Loucy (cell line): ENCODE measurements at regions not wholly inside any gene's neighbourhood (a gene's known extent, or its start where the extent isn't known, plus 50 kb on each side); places are given as distances from the start of the nearest gene placed in this dataset.

Source experiments
- H2AFZ ChIP-seq: fragments of 200-600 bp; sonication (generic); 2 replicates; pipeline ENCODE4 v1.6.0; 2016; ENCODE audit warnings: antibody characterized with exemption, mild to moderate bottlenecking, low read length, moderate library complexity
- H3F3A ChIP-seq: fragments of 200-600 bp; 2 replicates; pipeline ENCODE4 v1.6.0; 2016; ENCODE audit warnings: antibody characterized with exemption, low read depth, mild to moderate bottlenecking
- H3K27me3 ChIP-seq: fragments of 200-600 bp; sonication (generic); 2 replicates; pipeline ENCODE4 v1.6.1; 2014; ENCODE audit warnings: low read length, mild to moderate bottlenecking; ENCODE audit not compliant: insufficient read depth, poor library complexity, severe bottlenecking
- H3K36me3 ChIP-seq: fragments of 200-600 bp; sonication (generic); 2 replicates; pipeline ENCODE4 v1.6.1; 2016; ENCODE audit warnings: low read length; ENCODE audit not compliant: insufficient read depth
- H3K4me1 ChIP-seq: fragments of 200-600 bp; sonication (generic); 2 replicates; pipeline ENCODE4 v1.5.1; 2014; ENCODE audit warnings: low read length, mild to moderate bottlenecking; ENCODE audit not compliant: insufficient read depth, poor library complexity, severe bottlenecking
- H3K4me2 ChIP-seq: fragments of 200-600 bp; sonication (generic); 2 replicates; pipeline ENCODE4 v1.6.0; 2014; ENCODE audit warnings: antibody characterized with exemption, low read length, low read depth, mild to moderate bottlenecking; ENCODE audit not compliant: poor library complexity, severe bottlenecking
- H3K4me3 ChIP-seq: fragments of 200-600 bp; sonication (generic); 2 replicates; pipeline ENCODE4 v1.5.1; 2014; ENCODE audit warnings: low read length, mild to moderate bottlenecking, mixed read lengths; ENCODE audit not compliant: poor library complexity, severe bottlenecking
- H3K79me2 ChIP-seq: fragments of 200-600 bp; sonication (generic); 2 replicates; pipeline ENCODE4 v1.6.1; 2014; ENCODE audit warnings: low read length; ENCODE audit not compliant: insufficient read depth
- H3K9ac ChIP-seq: fragments of 200-600 bp; sonication (generic); 2 replicates; pipeline ENCODE4 v1.6.0; 2014; ENCODE audit warnings: mild to moderate bottlenecking, low read depth, low read length, moderate library complexity; ENCODE audit not compliant: poor library complexity, severe bottlenecking
- H3K9me2 ChIP-seq: fragments of 200-600 bp; sonication (generic); replicated peaks from 2 replicates; pipeline ENCODE4 v1.6.1; 2016; ENCODE audit warnings: low read depth, low read length, mixed read lengths
- H3K9me3 ChIP-seq: fragments of 200-600 bp; sonication (generic); 2 replicates; pipeline ENCODE4 v1.6.1; 2014; ENCODE audit warnings: mild to moderate bottlenecking, antibody characterized with exemption, low read length, low read depth; ENCODE audit not compliant: insufficient read depth
- H4K20me1 ChIP-seq: fragments of 200-600 bp; sonication (generic); 2 replicates; pipeline ENCODE4 v1.6.0; 2014; ENCODE audit warnings: antibody characterized with exemption, low read length, mild to moderate bottlenecking; ENCODE audit not compliant: insufficient read depth, poor library complexity, severe bottlenecking
- EZH2phosphoT487 ChIP-seq: fragments of 200-600 bp; IDR thresholded peaks from 2 replicates; pipeline ENCODE4 v1.6.1; 2018; ENCODE audit warnings: antibody characterized with exemption, mild to moderate bottlenecking, moderate library complexity, borderline replicate concordance
- TF ChIP-seq, protein P1 (sequence below): fragments of 200-600 bp; sonication (generic); conservative IDR thresholded peaks from 2 replicates; pipeline ENCODE4 v1.5.1; 2014; ENCODE audit warnings: mild to moderate bottlenecking, antibody characterized with exemption, low read length

GRCh38 chr2:121877366-121877765 is 121.9 kb downstream of the TSN start:
- no peaks in the 10 kb centered on the region for H3F3A ChIP-seq
- no peaks in the 10 kb centered on the region for H3K79me2 ChIP-seq
- 0 out of 2 replicates have a peak, but pooled peaks cover 3% of the 10 kb centered on the region for H3K9me3 ChIP-seq
- no peaks in the 10 kb centered on the region for H3K9me2 ChIP-seq
- H3K27me3 ChIP-seq = peaks cover 4% of the 10 kb centered on the region
- H3K4me2 ChIP-seq = no peak overlapping the region
- H3K9ac ChIP-seq = no peak overlapping the region
- H2AFZ ChIP-seq = no peak overlapping the region
- H4K20me1 ChIP-seq = no peaks in the 10 kb centered on the region
- no peak for TF ChIP-seq EZH2phosphoT487
- TF ChIP-seq, protein P1, sequence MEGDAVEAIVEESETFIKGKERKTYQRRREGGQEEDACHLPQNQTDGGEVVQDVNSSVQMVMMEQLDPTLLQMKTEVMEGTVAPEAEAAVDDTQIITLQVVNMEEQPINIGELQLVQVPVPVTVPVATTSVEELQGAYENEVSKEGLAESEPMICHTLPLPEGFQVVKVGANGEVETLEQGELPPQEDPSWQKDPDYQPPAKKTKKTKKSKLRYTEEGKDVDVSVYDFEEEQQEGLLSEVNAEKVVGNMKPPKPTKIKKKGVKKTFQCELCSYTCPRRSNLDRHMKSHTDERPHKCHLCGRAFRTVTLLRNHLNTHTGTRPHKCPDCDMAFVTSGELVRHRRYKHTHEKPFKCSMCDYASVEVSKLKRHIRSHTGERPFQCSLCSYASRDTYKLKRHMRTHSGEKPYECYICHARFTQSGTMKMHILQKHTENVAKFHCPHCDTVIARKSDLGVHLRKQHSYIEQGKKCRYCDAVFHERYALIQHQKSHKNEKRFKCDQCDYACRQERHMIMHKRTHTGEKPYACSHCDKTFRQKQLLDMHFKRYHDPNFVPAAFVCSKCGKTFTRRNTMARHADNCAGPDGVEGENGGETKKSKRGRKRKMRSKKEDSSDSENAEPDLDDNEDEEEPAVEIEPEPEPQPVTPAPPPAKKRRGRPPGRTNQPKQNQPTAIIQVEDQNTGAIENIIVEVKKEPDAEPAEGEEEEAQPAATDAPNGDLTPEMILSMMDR = no peak
- H3K4me3 ChIP-seq = no peak overlapping the region
- H3K4me1 ChIP-seq = no peaks in the 10 kb centered on the region
- no peaks in the 10 kb centered on the region for H3K36me3 ChIP-seq

DNA sequence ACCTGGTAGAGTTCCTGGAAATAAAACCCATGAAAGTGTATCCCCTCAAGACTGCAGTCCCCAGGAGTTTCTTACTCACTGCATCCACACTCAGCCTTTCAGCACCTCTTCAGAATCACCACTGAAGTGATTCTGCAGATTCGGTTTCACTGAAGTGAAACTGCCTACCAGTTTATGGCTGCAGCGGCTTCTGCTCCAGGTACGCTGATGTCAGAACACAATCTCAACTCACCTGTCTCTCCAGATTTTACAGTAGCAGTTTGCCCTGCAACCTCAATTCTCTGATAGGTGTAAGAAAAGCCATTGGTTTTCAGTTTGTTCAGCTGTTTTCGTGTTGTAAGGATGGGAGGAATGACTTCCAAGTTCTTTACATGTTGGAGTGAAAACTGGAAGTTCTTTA is 124.8 kb downstream of the TSN start:
- Histone ChIP-seq H3K79me2 (no peaks in the 10 kb centered on the region), H3K9me3 (0 out of 2 replicates have a peak, but pooled peaks cover 3% of the 10 kb centered on the region), H3K9me2 (no peaks in the 10 kb centered on the region), H2AFZ (no peak overlapping the region), H3K4me3 (no peak overlapping the region), H3K27me3 (peaks cover 4% of the 10 kb centered on the region), H3K4me2 (no peak overlapping the region), H4K20me1 (no peaks in the 10 kb centered on the region), H3F3A (no peaks in the 10 kb centered on the region), H3K36me3 (no peaks in the 10 kb centered on the region), H3K9ac (no peak overlapping the region), H3K4me1 (no peaks in the 10 kb centered on the region)
- TF ChIP-seq, protein P1 = no peak
- TF ChIP-seq EZH2phosphoT487 = no peak

DNA sequence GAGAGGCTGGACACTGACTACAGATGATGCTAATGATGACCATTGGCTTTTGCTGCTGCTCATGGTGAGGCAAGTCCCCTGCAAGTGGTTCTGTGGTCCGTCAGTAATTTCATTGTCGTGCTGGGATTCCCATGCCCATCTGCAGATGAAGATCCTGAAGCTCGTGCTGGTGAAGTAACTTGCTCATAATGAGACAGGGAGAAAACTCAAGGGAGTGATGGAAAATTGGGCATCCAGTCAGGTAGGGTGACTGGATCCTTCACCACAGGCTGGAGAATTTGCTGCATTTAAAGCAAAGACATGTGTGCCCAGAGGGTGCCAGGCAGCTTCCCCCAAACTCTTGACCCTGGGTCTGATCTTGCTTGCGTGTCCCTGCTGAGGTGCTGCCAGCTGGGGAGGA is 125.6 kb downstream of the TSN start:
- Histone ChIP-seq H3K4me3 (no peak overlapping the region), H4K20me1 (no peaks in the 10 kb centered on the region), H3K27me3 (peaks cover 4% of the 10 kb centered on the region), H3K4me2 (no peak overlapping the region), H3K9ac (no peak overlapping the region), H3K9me3 (0 out of 2 replicates have a peak, but pooled peaks cover 3% of the 10 kb centered on the region), H3K9me2 (no peaks in the 10 kb centered on the region), H3F3A (no peaks in the 10 kb centered on the region), H2AFZ (no peak overlapping the region), H3K36me3 (no peaks in the 10 kb centered on the region), H3K4me1 (no peaks in the 10 kb centered on the region), H3K79me2 (no peaks in the 10 kb centered on the region)
- no peak for TF ChIP-seq EZH2phosphoT487
- TF ChIP-seq, protein P1 = no peak
